Stimulated activated CD8-positive, alpha-beta memory T cell treated with anti-CD3 and anti-CD28 coated beads, Interleukin-15, amount 100 ng/mL, for 48 hours (primary cell): ENCODE measurements at regions not wholly inside any gene's neighbourhood (a gene's known extent, or its start where the extent isn't known, plus 50 kb on each side); places are given as distances from the start of the nearest gene placed in this dataset.
"Not testable (repeated sequence)": the region's sequence is repeated elsewhere in the genome, so short reads cannot be mapped to it uniquely, and the experiment has no call there.

ENCODE experiments used
- DNase-seq, 2 donors: peaks; one replicate each; pipeline ENCODE4 v3.0.0-alpha.2; 2020; ENCODE audit warnings: low read depth in 2 of 2

DNA sequence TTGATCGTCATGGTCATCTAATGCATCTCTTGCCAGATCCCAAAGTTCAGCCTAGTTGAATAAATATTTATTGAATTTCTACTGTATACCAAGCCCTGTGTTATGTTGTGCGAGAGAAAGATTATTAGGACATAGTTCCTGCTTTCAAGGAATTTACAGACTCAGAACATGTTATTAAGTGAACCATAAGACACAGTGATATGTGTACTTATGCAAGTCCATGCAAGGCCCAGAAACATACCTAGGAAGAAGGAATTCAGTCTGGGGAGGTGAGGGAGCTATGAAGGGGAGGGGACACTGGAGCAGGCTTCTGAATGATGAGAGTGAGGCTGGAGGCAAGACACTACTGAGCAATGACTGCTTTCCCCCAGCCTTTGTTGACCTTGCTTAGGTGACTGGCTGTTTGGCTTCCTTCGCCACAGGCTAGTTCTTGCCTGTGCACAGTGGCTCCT, 81.4 kb downstream of the ACAA2 start:
- DNase-seq, result no peak

DNA sequence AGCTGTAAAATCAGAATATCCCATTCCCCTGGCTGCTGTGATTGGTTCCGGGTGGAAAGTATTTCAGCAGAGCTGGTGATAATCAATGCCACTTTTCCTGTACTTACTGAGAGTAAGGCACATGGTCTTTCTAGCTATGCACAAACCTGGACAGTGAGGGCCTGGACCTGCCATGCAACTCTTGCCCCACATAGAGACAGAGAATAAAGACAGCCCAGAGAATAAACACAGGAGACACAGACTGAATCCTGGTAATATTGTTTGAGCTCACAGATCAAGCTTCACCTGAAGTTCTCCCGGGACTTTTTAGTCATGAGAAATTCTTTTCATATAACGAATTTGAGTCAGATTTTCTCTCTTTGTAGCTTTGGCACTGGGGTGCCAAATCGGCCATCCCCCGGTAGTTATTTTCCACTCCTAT, 81.9 kb downstream of the ACAA2 start:
- no peak for DNase-seq

DNA sequence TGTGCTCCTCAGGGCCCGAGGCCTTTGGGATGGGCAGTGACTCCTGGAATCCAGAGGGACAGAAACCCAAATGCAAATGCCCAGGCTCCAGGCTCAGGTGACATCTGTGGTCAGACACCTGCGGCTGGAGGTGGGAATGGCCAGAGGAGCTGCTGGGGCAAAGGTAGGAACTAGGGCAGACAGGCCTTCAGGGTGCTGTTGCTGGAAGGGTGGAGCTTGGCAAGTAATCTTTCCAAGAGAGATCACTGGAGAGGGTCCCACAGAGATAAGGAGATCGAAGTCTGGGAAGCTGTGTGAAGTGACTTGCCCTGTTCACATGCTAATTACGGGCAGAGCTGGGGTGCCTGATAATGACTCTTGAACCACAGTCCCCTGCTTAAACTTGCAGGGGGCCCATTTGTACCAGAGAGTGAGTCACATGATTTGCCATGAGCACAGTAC, 82.4 kb downstream of the ACAA2 start:
- DNase-seq, result no peak

GRCh38 chr18:49728542-49728941, 84.8 kb downstream of the ACAA2 start:
- peak; percentile 19 to 21 for DNase-seq

DNA sequence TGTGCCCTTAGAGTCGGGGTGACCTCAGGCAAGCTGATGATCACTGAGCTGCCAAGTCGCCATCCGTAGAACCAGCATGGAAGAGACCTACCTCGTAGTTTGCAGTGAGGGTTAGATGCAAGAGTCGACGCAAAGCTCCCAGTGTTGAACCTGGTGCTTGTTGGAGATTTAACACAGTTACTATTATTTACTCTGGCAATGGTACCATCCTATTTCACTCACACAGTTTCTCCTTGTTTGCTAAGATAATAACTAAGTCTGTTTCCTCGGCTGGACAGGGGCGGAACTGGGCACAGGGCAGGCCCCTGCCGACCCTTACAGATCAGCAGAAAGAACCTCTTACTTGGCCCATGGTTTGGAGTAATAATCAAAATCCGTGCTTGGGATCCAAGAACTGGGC, 85.5 kb downstream of the ACAA2 start:
- DNase-seq, result no peak

DNA sequence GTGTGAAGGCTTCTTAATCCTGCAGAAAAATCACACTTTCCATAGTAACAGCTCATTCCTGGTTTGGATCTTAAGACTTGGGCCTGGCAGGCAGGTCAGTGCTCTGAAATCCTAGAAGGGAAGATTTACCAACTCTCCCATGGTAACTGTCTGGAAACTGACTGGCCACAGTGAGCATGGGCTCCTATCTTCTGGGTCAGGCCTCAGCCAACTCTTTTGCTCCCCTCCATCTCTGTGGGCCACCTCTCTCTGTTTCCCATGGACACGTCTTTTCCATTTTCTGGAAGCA, 86.7 kb downstream of the ACAA2 start:
- no peak for DNase-seq

DNA sequence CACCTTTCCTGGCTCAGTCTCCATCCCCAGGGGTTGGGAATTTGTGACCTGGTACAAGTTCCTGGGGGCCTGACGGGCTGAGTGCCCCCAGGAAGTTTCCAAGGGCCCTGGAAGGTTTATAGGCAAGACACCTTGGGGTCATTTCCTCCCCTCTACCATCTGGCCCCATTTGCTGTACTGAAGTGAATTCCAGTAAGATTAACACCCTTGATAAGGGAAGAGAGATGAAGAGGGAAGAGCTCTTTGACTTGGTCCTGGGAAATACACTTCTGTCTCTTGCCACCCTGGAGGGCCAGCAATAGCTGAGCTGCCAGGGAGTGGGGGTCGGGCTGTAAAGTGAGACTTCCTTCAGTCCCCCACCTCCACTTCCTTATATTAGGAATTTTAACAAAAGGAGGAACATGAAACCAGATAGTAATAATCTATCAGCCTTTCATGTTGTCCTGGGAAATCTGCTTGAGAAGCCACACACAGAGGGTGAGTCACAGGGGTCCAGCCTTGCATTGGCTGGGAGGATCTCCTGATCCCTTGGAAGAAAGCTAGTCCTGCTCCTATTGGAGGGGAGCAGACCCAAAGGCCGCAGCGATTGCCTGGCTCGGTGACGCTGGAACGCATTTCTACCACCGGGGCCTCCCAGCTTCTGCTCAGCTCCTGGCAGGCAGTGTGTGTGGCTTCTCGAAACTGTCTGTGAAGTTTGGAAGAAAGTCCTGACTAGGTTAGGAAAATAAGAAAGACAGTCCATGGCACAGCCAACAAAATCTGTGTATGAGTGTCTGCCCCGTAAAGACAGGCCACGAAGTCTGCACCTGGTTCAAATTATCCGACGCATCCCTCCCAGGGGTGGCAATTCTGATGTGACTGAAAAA, 87.3 kb downstream of the ACAA2 start:
- DNase-seq, result no peak

DNA sequence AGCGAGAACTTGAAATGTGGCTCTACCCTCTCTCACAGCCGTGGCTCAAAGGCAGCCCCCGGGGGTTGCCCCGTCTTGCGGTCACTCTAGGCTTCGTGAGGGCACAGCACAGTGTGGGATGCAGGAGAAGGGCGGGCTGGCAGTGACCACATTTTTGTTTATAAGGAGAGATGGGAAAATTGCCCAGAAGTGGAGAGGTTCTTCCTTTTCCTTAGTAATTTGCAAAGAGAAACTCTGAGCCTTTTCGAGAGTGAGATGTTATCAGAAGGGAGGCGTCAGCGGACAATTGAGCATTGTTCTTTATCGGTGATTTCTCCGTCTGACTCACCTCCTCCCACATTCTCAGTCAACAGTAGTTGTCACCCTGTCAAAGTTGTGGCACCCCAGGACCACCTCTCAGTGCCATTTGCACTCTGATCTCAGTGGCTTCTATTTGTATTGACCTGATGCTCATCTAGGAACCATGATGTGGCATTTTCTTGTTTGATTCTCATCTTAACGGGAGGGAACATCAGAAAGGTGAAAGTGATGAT, 89.6 kb downstream of the ACAA2 start:
- peak; percentile 19 to 21 for DNase-seq

- DNase-seq, result no peak
These were observed 90.9 kb downstream of the ACAA2 start for GRCh38 chr18:49722477-49722876.

GRCh38 chr18:49721981-49722380, 91.4 kb downstream of the ACAA2 start:
- no peak for DNase-seq

DNA sequence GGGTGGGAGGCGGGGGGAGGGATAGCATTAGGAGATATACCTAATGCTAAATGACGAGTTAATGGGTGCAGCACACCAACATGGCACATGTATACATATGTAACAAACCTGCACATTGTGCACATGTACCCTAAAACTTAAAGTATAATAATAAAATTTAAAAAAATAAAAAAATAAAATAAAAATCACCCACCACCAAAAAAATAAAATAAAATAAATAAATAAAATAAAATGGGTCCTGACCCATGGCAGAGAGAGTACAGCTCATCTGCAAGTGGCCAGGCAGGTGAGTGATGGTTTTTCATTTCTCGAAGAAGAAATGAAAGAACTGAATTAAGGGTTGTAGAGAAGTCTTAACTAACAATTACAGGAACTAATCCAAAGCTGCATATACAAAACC, 92.4 kb downstream of the ACAA2 start:
- DNase-seq, result not testable (repeated sequence)

- no peak for DNase-seq
These were observed 95.7 kb downstream of the ACAA2 start for GRCh38 chr18:49717617-49718016.

DNA sequence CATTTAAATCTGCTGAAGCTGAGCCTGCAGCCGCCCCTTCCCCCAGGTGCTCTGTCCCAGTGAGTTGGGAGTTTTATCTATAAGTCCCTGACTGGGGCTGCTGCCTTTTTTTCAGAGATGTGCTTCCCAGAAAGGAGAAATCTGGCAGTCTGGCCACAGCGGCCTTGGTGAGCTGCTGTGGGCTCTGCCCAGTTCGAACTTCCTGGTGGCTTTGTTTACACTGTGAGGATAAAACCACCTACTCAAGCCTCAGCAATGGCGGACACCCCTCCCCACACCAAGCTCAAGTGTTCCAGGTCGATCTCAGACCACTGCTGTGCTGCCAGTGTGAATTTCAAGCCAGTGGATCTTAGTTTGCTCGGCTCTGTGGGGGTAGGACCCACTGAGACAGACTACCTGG, 97.3 kb downstream of the ACAA2 start:
- no peak for DNase-seq

DNA sequence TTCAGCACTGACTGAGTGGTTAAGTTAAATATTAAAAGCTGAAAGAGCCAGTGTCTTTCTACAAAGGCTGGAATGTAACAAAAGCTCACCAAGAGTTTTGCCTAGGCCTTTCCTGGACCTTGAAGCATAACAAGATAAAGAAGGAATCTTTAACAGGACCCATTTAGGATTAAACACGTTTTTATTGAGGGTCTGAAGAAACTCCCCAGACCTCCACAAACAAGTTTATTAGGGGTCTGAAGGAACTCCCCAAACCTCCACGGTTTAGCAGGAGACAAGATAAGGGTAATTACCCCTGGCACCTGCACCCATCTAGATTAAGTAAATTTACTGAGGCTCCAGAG, 104.0 kb downstream of the ACAA2 start:
- DNase-seq, result no peak

GRCh38 chr18:49708662-49709346, 104.5 kb downstream of the ACAA2 start:
- no peak for DNase-seq

DNA sequence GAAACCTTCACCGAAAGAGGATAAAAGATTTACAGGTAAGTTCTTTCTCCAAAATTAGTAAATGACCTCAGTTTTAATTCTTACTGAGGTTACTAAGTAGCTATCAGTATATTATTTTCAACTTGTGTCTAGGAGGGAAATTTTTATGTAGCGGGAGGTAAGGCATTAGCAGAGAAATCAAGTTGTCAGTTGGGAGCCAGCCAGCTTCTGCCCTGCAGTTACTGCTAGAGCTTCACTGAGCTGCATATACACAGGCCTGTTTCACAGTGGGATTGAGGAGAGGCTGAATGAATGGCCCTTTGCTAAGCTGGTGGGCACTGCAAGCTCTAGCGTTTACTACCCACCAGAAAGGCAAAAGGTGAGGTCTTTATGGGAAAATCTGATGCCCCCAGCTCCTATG, 105.7 kb downstream of the ACAA2 start:
- no peak for DNase-seq

DNA sequence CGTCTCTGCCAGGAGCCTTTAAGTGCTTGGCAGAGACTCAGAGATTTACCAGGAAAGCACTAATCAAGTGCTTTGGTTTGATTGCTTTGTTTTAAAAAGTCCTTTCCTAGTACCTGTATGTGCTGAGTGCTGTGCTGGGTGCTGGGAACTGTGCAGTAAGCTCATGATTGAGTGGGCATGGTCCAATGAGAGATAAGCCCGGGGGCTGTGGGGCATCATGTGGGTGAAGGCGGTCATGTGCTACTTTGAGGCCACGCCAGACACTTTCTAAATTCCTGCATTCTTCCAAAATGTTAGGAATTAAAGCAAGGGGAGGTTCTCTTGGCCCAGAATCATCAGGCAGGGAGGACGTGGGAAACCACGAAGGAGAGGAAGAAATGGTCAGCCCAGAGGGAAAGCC, 109.0 kb downstream of the ACAA2 start:
- DNase-seq, result no peak

GRCh38 chr18:49701190-49701589, 112.1 kb downstream of the ACAA2 start:
- no peak for DNase-seq

- DNase-seq, result no peak
These were observed 114.0 kb downstream of the ACAA2 start for GRCh38 chr18:49699303-49699702.

DNA sequence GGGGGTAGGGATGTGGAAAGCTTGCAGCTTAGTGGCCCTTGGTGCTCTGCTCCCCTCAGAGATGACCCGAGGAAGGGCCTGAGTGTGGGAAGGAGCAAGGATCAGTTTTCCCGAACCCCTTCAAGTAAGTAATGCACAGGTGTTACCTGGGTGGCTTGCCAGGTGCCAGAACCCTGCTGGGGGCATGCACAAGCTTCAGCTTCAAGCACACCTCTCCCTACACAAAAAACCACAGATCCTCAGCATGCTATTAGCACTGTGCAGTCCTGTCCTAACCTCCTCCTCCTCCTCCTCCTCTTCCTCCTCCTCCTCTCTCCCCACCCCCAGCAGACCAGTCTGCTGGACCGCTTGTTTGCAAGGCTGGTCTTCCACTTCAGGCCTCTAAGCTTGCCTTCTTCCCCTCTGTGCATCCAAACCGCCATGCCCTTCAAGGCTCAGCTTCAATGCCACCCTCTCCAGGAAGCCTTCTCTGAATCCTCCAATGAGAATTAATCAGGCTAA, 114.8 kb downstream of the ACAA2 start:
- no peak for DNase-seq

GRCh38 chr18:49697757-49698524, 115.4 kb downstream of the ACAA2 start:
- no peak for DNase-seq

GRCh38 chr18:49697049-49697448, 116.3 kb downstream of the ACAA2 start:
- no peak for DNase-seq
